Sigmoid colon (tissue), 4 donors: ENCODE measurements at regions not wholly inside any gene's neighbourhood (a gene's known extent, or its start where the extent isn't known, plus 50 kb on each side); places are given as distances from the start of the nearest gene placed in this dataset.

ENCODE experiments used
- EP300 ChIP-seq, 4 donors: sonication (generic); formaldehyde crosslinking; IDR thresholded peaks; one replicate each; pipeline ENCODE4 v1.6.1; 2017; ENCODE audit warnings: antibody characterized with exemption in 4 of 4
- POLR2A ChIP-seq, 2 donors: fragments of 450-650 bp; IDR thresholded peaks; one replicate each; pipeline ENCODE4 v1.6.1; 2016; ENCODE audit warnings: antibody characterized with exemption in 2 of 2, mild to moderate bottlenecking in 2 of 2, moderate library complexity in 2 of 2
- TF ChIP-seq, protein P1 (sequence below), 4 experiments: fragments of 450-650 bp in 3 of 4; fragments of 200-600 bp in 1 of 4; IDR thresholded peaks; one replicate each; pipeline ENCODE4 v1.5.1; 2016 to 2019; ENCODE audit warnings: antibody characterized with exemption in 4 of 4, mild to moderate bottlenecking in 3 of 4, moderate library complexity in 2 of 4

DNA sequence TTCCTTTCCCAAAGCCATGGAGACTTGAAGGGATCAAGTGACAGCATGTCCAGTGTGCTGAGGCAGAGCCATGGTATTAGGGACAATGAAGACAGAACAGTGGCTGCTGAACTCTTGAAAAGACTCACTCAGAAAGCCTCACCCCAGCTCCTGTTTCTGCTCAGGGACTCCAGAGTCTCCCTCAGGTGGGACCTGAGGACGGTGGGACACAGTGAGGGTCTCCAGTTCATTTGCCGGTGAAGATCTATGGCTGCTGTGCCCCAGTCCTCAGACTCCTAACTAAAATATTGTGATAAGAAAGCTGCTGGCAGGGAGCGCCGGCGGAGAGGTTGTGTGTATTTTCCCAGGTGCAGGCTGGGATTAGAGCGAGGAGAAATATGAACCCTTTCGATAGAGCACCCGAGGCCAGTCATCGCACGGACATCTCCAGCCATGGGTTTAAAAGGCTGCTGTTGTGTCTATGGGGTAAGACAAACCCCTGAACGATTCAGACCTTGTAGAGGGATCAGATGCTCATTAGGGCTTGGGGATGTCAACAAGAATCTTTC is 57.2 kb downstream of the C7orf25 start:
- TF ChIP-seq, protein P1, sequence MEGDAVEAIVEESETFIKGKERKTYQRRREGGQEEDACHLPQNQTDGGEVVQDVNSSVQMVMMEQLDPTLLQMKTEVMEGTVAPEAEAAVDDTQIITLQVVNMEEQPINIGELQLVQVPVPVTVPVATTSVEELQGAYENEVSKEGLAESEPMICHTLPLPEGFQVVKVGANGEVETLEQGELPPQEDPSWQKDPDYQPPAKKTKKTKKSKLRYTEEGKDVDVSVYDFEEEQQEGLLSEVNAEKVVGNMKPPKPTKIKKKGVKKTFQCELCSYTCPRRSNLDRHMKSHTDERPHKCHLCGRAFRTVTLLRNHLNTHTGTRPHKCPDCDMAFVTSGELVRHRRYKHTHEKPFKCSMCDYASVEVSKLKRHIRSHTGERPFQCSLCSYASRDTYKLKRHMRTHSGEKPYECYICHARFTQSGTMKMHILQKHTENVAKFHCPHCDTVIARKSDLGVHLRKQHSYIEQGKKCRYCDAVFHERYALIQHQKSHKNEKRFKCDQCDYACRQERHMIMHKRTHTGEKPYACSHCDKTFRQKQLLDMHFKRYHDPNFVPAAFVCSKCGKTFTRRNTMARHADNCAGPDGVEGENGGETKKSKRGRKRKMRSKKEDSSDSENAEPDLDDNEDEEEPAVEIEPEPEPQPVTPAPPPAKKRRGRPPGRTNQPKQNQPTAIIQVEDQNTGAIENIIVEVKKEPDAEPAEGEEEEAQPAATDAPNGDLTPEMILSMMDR (IDR thresholded peaks at IDR 0.05) = no peak
- no peak for TF ChIP-seq EP300 (IDR thresholded peaks at IDR 0.05)
- no peak for TF ChIP-seq POLR2A (IDR thresholded peaks at IDR 0.05)
